ENCODE measurements at regions not wholly inside any gene's neighbourhood (a gene's known extent, or its start where the extent isn't known, plus 50 kb on each side); places are given as distances from the start of the nearest gene placed in this dataset.

DNA sequence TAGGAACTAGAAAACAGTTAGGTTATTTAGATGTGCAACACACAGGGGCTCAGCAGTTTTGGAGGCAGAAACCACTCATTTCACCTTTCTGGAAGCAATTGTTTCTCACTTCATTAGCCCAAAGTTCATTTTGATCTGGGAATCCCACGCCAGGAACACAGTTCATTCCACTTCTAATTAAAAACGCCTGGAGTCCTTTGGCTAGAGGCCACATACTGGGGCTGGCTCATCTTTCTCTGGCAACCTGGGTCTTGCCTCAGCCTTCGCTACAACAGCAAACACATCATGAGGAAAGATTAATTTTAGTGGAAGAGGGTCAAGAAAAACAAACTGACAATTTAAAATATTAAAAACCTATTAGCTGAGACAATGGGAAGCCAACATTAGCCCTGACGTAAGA lies 69.7 kb downstream of the RFPL4B start:
- TF ChIP-seq POLR2AphosphoS5 (IDR thresholded peaks at IDR 0.05; ENCODE audit: low read depth, low read length), result no peak
- TF ChIP-seq CTCF (IDR thresholded peaks at IDR 0.05), result no peak
